ENCODE measurements at regions not wholly inside any gene's neighbourhood (a gene's known extent, or its start where the extent isn't known, plus 50 kb on each side); places are given as distances from the start of the nearest gene placed in this dataset.

DNA sequence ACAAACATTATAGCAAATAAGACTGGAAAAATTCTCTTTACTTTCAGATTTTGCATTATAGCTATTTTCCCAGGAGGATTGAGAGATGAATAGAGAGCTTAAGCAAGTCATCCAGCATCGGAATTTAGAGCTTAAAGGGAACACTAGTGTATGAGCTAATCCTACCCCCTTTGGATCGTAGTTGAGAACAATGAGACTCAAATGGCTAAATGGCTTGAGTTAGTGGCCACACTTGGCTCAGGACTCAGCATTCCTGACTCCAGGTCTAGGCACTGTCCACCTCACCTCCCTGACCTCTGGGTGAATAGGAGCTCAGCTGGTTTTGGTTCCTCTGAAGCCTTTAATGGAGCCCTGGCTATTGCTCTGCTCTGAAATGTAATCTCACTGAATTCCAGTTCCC is 97.5 kb upstream of the CXCR4 start:
- Histone ChIP-seq H3K9me3 (replicated peaks; ENCODE audit: control insufficient read depth, insufficient read depth, low read length) (peaks cover 2% of the 10 kb centered on the region; the same call in 2 of the 3 replicates), H3K4me2 (ENCODE audit: control insufficient read depth, insufficient read depth) (no peak overlapping the region), H2AFZ (ENCODE audit: control insufficient read depth, low read depth, low read length) (no peak overlapping the region), H3K9ac (ENCODE audit: control insufficient read depth, insufficient read depth, low read length) (no peak overlapping the region), H3K4me1 (ENCODE audit: control insufficient read depth, insufficient read depth, low read length) (no peaks in the 10 kb centered on the region), H4K20me1 (ENCODE audit: control insufficient read depth, insufficient read depth) (no peaks in the 10 kb centered on the region), H3K27ac (ENCODE audit: control insufficient read depth, insufficient read depth) (no peak overlapping the region), H3K36me3 (ENCODE audit: control insufficient read depth in 2 of 2, insufficient read depth in 2 of 2, low read length in 1 of 2) (no peaks in the 10 kb centered on the region), H3K4me3 (no peak overlapping the region), H3K27me3 (replicated peaks in 1 of 2; ENCODE audit: control insufficient read depth in 2 of 2, insufficient read depth in 2 of 2, low read length in 1 of 2) (peaks cover 0 to 9% of the 10 kb centered on the region in 2 experiments; a peak in 1 of 4 replicates), H3K79me2 (ENCODE audit: control insufficient read depth, insufficient read depth, low read length) (no peaks in the 10 kb centered on the region)
- POLR2A ChIA-PET, result interaction anchor here (0.5 to 4.1 kb wide), 7 partner anchors 9 to 89 kb away, joined by 3 to 27 read pairs (median 4); no protein-coding TSS in a partner anchor
- CTCF ChIA-PET, result interaction anchor here (0.8 to 3.7 kb wide), 8 partner anchors 9 to 302 kb away, joined by 4 to 16 read pairs (median 6); no protein-coding TSS in a partner anchor
- FAIRE-seq, result no peak
- SMC1A ChIA-PET (ENCODE audit: uncharacterized antibody, unreplicated experiment), result interaction anchor here (1.0 to 7.4 kb wide), 15 partner anchors 8 to 167 kb away, joined by 3 to 104 read pairs (median 12); no protein-coding TSS in a partner anchor
- RAD21 ChIA-PET (ENCODE audit: unreplicated experiment), result interaction anchor here (0.6 to 5.2 kb wide), 14 partner anchors 9 to 301 kb away, joined by 3 to 40 read pairs (median 4); no protein-coding TSS in a partner anchor
- intact Hi-C loops (cut with micrococcal nuclease; ENCODE audit: unreplicated experiment), result no loop called here
- no peak for ATAC-seq
- TF ChIP-seq TCF3 (IDR thresholded peaks at IDR 0.05; ENCODE audit: borderline replicate concordance, insufficient read depth, low read depth, low read length) (no peak), RAD51 (IDR thresholded peaks at IDR 0.05) (no peak), BACH1 (IDR thresholded peaks at IDR 0.05; ENCODE audit: borderline replicate concordance) (no peak), CHD2 (IDR thresholded peaks at IDR 0.05; ENCODE audit: borderline replicate concordance, low read depth, low read length) (no peak), TCF7 (IDR thresholded peaks at IDR 0.05; ENCODE audit: borderline replicate concordance) (no peak), CREB1 (IDR thresholded peaks at IDR 0.05; ENCODE audit: low read depth) (no peak), ZZZ3 (IDR thresholded peaks at IDR 0.05; ENCODE audit: control insufficient read depth, insufficient read length, low read depth) (no peak), NFXL1 (IDR thresholded peaks at IDR 0.05; ENCODE audit: borderline replicate concordance) (no peak)
- TF ChIP-seq, protein P1, sequence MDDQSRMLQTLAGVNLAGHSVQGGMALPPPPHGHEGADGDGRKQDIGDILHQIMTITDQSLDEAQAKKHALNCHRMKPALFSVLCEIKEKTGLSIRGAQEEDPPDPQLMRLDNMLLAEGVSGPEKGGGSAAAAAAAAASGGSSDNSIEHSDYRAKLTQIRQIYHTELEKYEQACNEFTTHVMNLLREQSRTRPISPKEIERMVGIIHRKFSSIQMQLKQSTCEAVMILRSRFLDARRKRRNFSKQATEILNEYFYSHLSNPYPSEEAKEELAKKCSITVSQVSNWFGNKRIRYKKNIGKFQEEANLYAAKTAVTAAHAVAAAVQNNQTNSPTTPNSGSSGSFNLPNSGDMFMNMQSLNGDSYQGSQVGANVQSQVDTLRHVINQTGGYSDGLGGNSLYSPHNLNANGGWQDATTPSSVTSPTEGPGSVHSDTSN (IDR thresholded peaks at IDR 0.05; ENCODE audit: insufficient replicate concordance, low read depth, low read length), result no peak
- TF ChIP-seq, protein P2, sequence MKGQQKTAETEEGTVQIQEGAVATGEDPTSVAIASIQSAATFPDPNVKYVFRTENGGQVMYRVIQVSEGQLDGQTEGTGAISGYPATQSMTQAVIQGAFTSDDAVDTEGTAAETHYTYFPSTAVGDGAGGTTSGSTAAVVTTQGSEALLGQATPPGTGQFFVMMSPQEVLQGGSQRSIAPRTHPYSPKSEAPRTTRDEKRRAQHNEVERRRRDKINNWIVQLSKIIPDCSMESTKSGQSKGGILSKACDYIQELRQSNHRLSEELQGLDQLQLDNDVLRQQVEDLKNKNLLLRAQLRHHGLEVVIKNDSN (IDR thresholded peaks at IDR 0.05; ENCODE audit: borderline replicate concordance, extremely low read length, insufficient read depth, low read depth, low read length), result no peak
- BruUV-seq (replicated peaks), result no TSS peak
- WGBS (ENCODE audit: insufficient coverage, insufficient replicate concordance, low lambda C conversion rate, missing lambda C conversion rate), result 38% methylated on average over 2 of the region's 2 CpGs
- in situ Hi-C loops (cut with MboI), result no loop called here
- no peak for DNase-seq (ENCODE audit: low read depth, low spot score)

All from GM12878 (cell line).